Gastroesophageal sphincter (tissue), 4 donors: ENCODE measurements at regions not wholly inside any gene's neighbourhood (a gene's known extent, or its start where the extent isn't known, plus 50 kb on each side); places are given as distances from the start of the nearest gene placed in this dataset.

Experiments
- ATAC-seq: fragments of 150-250 bp; one replicate; pipeline ENCODE4 v1.9.1; 2016; ENCODE audit warnings: mild to moderate bottlenecking, moderate library complexity
- H3K27ac ChIP-seq, 4 donors: fragments of 200-600 bp; sonication (generic) in 3 of 4; 1 replicate in 3 of 4; 2 replicates in 1 of 4; pipeline ENCODE4 v1.5.1; 2016 to 2019
- H3K27me3 ChIP-seq: fragments of 200-600 bp; sonication (generic); one replicate; pipeline ENCODE4 v1.5.1; 2019
- H3K36me3 ChIP-seq, 2 donors: fragments of 200-600 bp; sonication (generic); one replicate each; pipeline ENCODE4 v1.5.1; 2019; ENCODE audit warnings: control low read depth in 1 of 2
- H3K4me1 ChIP-seq, 3 donors: fragments of 200-600 bp; sonication (generic); 1 replicate in 2 of 3; 2 replicates in 1 of 3; pipeline ENCODE4 v1.5.1; 2016 to 2019; ENCODE audit warnings: control low read depth in 2 of 3
- H3K4me3 ChIP-seq, 2 donors: fragments of 200-600 bp; sonication (generic); one replicate each; pipeline ENCODE4 v1.5.1; 2019; ENCODE audit warnings: mild to moderate bottlenecking in 1 of 2, moderate library complexity in 1 of 2
- H3K9me3 ChIP-seq, 3 donors: fragments of 200-600 bp; sonication (generic); one replicate each; pipeline ENCODE4 v1.5.1; 2017 to 2019; ENCODE audit warnings: control low read depth in 2 of 3
- CTCF ChIP-seq, 4 experiments: fragments of 200-600 bp in 2 of 4; fragments of 450-650 bp in 2 of 4; sonication (generic) in 1 of 4; IDR thresholded peaks; one replicate each; pipeline ENCODE4 v1.5.1; 2017 to 2019; ENCODE audit warnings: antibody characterized with exemption in 4 of 4, mild to moderate bottlenecking in 2 of 4, moderate library complexity in 2 of 4
- EP300 ChIP-seq: sonication (generic); formaldehyde crosslinking; IDR thresholded peaks from one replicate; pipeline ENCODE4 v1.6.1; 2017; ENCODE audit warnings: antibody characterized with exemption, mild to moderate bottlenecking
- POLR2A ChIP-seq, 2 donors: fragments of 450-650 bp; IDR thresholded peaks; one replicate each; pipeline ENCODE4 v1.6.1; 2017; ENCODE audit warnings: antibody characterized with exemption in 2 of 2, mild to moderate bottlenecking in 2 of 2, moderate library complexity in 1 of 2
- POLR2AphosphoS5 ChIP-seq: sonication (generic); formaldehyde crosslinking; IDR thresholded peaks from one replicate; pipeline ENCODE4 v1.6.1; 2017; ENCODE audit warnings: antibody characterized with exemption
- WGBS, 2 donors: methylation state at CpG; one replicate each; pipeline ENCODE4 v1.1.5; 2018; ENCODE audit warnings: low coverage in 1 of 2; 5-methylcytosine and 5-hydroxymethylcytosine counted together

GRCh38 chr4:163654621-163655020, 160.1 kb downstream of the TMA16 start:
- no peak overlapping the region for H3K4me3 ChIP-seq
- 81 to 89% methylated on average over 2 of the region's 2 CpGs for WGBS, 2 donors
- no peaks in the 10 kb centered on the region for H3K36me3 ChIP-seq
- no peak for ATAC-seq
- H3K4me1 ChIP-seq = no peaks in the 10 kb centered on the region
- no peak overlapping the region for H3K27ac ChIP-seq
- no peaks in the 10 kb centered on the region for H3K27me3 ChIP-seq
- H3K9me3 ChIP-seq = peaks cover 0 to 22% (median 0%) of the 10 kb centered on the region in 3 donors
- TF ChIP-seq CTCF (IDR thresholded peaks at IDR 0.05) (no peak), EP300 (no peak), POLR2A (IDR thresholded peaks at IDR 0.05) (no peak), POLR2AphosphoS5 (no peak)

- TF ChIP-seq POLR2A (IDR thresholded peaks at IDR 0.05) (no peak), POLR2AphosphoS5 (no peak), EP300 (no peak), CTCF (IDR thresholded peaks at IDR 0.05) (no peak)
- Histone ChIP-seq H3K27me3 (no peaks in the 10 kb centered on the region), H3K4me1 (no peaks in the 10 kb centered on the region), H3K27ac (no peak overlapping the region), H3K36me3 (no peaks in the 10 kb centered on the region), H3K9me3 (peaks cover 0 to 19% (median 0%) of the 10 kb centered on the region in 3 donors), H3K4me3 (no peak overlapping the region)
- 69 to 80% methylated on average over 1 of the region's 1 CpG for WGBS, 2 donors
- no peak for ATAC-seq
These were observed 166.1 kb downstream of the TMA16 start for GRCh38 chr4:163660636-163661035.

GRCh38 chr4:163662768-163663167, 168.3 kb downstream of the TMA16 start:
- Histone ChIP-seq H3K36me3 (no peaks in the 10 kb centered on the region), H3K4me3 (no peak overlapping the region), H3K27ac (no peak overlapping the region), H3K4me1 (no peaks in the 10 kb centered on the region), H3K9me3 (peaks cover 0 to 6% (median 0%) of the 10 kb centered on the region in 3 donors), H3K27me3 (no peaks in the 10 kb centered on the region)
- no peak for TF ChIP-seq POLR2A (IDR thresholded peaks at IDR 0.05)
- no peak for TF ChIP-seq CTCF (IDR thresholded peaks at IDR 0.05)
- no peak for TF ChIP-seq EP300
- no peak for TF ChIP-seq POLR2AphosphoS5
- ATAC-seq = no peak
- 69 to 72% methylated on average over 6 of the region's 6 CpGs for WGBS, 2 donors

- WGBS, 2 donors = 43 to 57% methylated on average over 3 to 5 of the region's 5 CpGs
- Histone ChIP-seq H3K4me3 (no peak overlapping the region), H3K9me3 (no peaks in the 10 kb centered on the region), H3K27me3 (no peaks in the 10 kb centered on the region), H3K4me1 (no peaks in the 10 kb centered on the region), H3K36me3 (no peaks in the 10 kb centered on the region), H3K27ac (no peak overlapping the region)
- TF ChIP-seq POLR2AphosphoS5 (no peak), EP300 (no peak), POLR2A (IDR thresholded peaks at IDR 0.05) (no peak), CTCF (IDR thresholded peaks at IDR 0.05) (no peak)
- ATAC-seq = no peak
These were observed 169.2 kb downstream of the TMA16 start for GRCh38 chr4:163663454-163664225.

- WGBS, 2 donors = 76 to 90% methylated on average over 2 of the region's 2 CpGs
- no peaks in the 10 kb centered on the region for H3K27me3 ChIP-seq
These were observed 170.6 kb downstream of the TMA16 start for GRCh38 chr4:163665101-163665500.

More at GRCh38 chr4:163665101-163665500, 170.6 kb downstream of the TMA16 start:
- H3K4me3 ChIP-seq = no peak overlapping the region
- H3K27ac ChIP-seq = no peak overlapping the region
- TF ChIP-seq POLR2AphosphoS5 = no peak
- no peak for TF ChIP-seq EP300
- no peak for TF ChIP-seq CTCF (IDR thresholded peaks at IDR 0.05)
- no peak for TF ChIP-seq POLR2A (IDR thresholded peaks at IDR 0.05)
- H3K36me3 ChIP-seq = no peaks in the 10 kb centered on the region
- H3K9me3 ChIP-seq = no peaks in the 10 kb centered on the region
- H3K4me1 ChIP-seq = no peaks in the 10 kb centered on the region
- no peak for ATAC-seq
